ENCODE measurements at regions not wholly inside any gene's neighbourhood (a gene's known extent, or its start where the extent isn't known, plus 50 kb on each side); places are given as distances from the start of the nearest gene placed in this dataset.

DNA sequence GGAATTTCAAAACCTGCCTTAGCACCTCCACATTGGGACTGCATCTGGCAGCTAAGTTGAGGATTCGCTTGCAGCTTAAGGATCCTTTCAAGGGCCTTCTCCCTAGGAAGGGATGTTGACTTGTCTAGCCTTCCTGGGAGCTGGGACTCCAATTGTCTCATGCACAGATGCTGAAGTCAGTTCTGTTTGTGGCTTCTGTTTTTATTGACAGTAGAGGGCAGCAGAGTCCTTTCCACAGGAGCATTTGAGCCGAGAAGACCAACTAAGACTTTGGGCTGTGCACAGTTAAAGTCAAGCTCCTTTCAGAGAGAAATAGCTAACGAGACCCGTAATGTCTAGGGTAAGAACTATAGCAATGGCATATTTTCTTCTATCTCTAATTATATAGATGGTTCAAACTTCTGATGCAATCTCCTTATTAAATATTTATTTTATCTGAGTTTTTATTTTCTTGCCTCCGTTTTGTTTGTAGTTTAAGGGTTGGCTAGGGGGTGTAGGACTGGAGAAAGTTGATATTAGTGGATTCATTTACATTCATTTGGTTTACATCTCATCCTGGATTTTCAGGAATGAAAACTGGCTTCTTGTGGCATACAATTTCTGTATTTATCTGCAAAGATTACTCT is 59.7 kb upstream of the KBTBD8 start:
- DNase-seq (ENCODE audit: low read depth), result no peak

DNA sequence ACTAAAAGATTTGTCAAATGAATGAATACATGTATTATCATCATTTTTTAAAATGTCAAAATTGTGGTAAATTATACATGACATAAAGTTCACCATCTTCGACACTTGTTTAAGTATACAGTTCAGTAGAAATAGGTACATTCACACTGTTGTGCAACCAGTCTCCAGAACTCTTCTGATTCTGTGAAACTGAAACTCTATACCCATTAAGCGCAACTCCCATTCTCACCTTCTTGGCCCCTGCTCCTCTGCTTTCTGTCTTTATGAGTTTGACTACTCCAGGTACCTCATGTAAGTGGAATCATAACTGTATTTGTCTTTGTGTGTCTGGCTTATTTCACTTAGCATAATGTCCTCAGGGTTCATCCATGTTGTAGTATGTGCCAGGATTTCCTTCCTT is 50.1 kb upstream of the KBTBD8 start:
- DNase-seq (ENCODE audit: low read depth), result no peak

Data from stimulated activated CD8-positive, alpha-beta memory T cell treated with anti-CD3 and anti-CD28 coated beads, Interleukin-15, amount 100 ng/mL, for 24 hours (primary cell).